ENCODE measurements at regions not wholly inside any gene's neighbourhood (a gene's known extent, or its start where the extent isn't known, plus 50 kb on each side); places are given as distances from the start of the nearest gene placed in this dataset.
A peak's percentile ranks its signal among the peaks of the same experiment; 100 is the strongest.

DNA sequence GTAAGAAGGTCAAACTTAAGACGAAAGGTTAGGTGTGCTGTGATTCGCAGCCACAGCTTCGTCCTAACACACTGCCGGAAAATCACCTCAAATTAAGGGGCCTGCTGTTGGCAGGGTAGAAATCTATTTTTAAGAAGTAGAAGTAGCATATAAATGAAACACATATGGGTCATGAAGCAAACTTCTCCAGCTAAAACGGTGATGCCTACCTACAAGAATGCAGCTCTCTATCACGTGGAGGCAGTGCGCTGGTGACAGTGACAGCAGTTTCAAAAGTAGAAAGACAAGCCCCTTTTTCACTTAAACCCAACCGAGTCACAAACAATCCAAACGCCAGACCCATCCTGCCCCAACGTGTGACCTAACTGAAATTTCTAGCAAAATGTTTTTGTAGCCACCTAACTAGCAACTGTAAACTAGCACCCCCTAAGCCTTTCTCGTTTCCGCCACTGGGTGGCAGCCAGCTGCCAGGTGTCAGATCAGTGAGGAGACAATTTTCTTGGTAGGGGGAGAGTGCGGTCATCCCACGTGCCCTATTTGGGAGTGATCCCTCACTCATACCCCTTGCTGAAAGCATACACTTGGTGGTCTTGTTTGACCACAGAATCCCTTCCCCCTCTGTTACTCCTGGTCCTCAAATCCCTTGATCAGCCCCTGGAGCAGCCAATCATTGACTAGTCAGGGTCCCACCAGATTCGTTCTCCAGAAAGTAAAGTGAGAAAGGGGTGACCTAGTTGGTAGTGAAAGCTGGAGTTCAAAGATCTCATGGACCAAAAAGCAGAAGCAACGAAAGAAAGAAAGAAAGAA, 71.8 kb upstream of the MAMDC2 start:
- TF ChIP-seq, protein P1, sequence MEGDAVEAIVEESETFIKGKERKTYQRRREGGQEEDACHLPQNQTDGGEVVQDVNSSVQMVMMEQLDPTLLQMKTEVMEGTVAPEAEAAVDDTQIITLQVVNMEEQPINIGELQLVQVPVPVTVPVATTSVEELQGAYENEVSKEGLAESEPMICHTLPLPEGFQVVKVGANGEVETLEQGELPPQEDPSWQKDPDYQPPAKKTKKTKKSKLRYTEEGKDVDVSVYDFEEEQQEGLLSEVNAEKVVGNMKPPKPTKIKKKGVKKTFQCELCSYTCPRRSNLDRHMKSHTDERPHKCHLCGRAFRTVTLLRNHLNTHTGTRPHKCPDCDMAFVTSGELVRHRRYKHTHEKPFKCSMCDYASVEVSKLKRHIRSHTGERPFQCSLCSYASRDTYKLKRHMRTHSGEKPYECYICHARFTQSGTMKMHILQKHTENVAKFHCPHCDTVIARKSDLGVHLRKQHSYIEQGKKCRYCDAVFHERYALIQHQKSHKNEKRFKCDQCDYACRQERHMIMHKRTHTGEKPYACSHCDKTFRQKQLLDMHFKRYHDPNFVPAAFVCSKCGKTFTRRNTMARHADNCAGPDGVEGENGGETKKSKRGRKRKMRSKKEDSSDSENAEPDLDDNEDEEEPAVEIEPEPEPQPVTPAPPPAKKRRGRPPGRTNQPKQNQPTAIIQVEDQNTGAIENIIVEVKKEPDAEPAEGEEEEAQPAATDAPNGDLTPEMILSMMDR (IDR thresholded peaks at IDR 0.05), result peak; percentile 67 to 86 (median 80)
- no peak for TF ChIP-seq POLR2A (IDR thresholded peaks at IDR 0.05)

Data from right lobe of liver (tissue), 4 donors.